Left ventricle myocardium inferior (tissue), 1 donor: ENCODE measurements at regions not wholly inside any gene's neighbourhood (a gene's known extent, or its start where the extent isn't known, plus 50 kb on each side); places are given as distances from the start of the nearest gene placed in this dataset.

Experiments used
- DNase-seq: peaks from one replicate; pipeline ENCODE4 v3.0.0-alpha.2; 2020
- H3K27ac ChIP-seq: fragments of 200-600 bp; replicated peaks from 2 replicates; pipeline ENCODE4 v1.8.0; 2021
- H3K27me3 ChIP-seq: fragments of 200-600 bp; 2 replicates; pipeline ENCODE4 v1.8.0; 2021; ENCODE audit warnings: low read depth
- H3K36me3 ChIP-seq: fragments of 200-600 bp; 2 replicates; pipeline ENCODE4 v1.8.0; 2021
- H3K4me1 ChIP-seq: fragments of 200-600 bp; 2 replicates; pipeline ENCODE4 v1.8.0; 2021
- H3K4me3 ChIP-seq: fragments of 200-600 bp; 2 replicates; pipeline ENCODE4 v1.8.0; 2021; ENCODE audit warnings: mild to moderate bottlenecking, moderate library complexity
- H3K9me3 ChIP-seq: fragments of 200-600 bp; replicated peaks from 2 replicates; pipeline ENCODE4 v1.8.0; 2021
- intact Hi-C: fragments of 100-400 bp; cut with micrococcal nuclease; formaldehyde crosslinking; loops from one replicate; pipeline ENCODE4 v1.11.0; 2022
- TF ChIP-seq, protein P1 (sequence below): fragments of 200-600 bp; IDR thresholded peaks from 2 replicates; pipeline ENCODE4 v1.8.0; 2021; ENCODE audit warnings: antibody characterized with exemption, mild to moderate bottlenecking, borderline replicate concordance
- donor health status: DM: no; HTN: yes; CAD: no; lungs with severe emphysema.

DNA sequence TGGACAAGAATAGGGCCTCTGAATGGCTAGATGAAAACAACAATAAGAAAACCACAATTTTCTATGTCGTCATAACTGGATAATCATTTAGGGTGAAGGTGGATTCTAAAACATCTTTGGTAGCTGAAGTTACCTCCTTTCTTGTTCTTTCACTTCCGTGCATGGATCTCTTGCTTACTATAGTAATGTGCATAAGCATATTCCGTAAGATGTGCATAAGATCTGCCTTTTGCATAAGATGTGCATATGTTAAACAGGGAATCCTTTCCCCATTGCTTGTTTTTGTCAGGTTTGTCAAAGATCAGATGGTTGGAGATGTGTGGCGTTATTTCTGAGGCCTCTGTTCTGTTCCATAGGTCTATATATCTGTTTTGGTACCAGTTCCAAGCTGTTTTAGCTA is 353.6 kb downstream of the MTX2 start:
- Histone ChIP-seq H3K27ac (no peak overlapping the region), H3K36me3 (no peaks in the 10 kb centered on the region), H3K4me3 (no peak overlapping the region), H3K9me3 (no peaks in the 10 kb centered on the region), H3K27me3 (peaks cover 32% of the 10 kb centered on the region), H3K4me1 (peaks cover 4% of the 10 kb centered on the region)
- TF ChIP-seq, protein P1, sequence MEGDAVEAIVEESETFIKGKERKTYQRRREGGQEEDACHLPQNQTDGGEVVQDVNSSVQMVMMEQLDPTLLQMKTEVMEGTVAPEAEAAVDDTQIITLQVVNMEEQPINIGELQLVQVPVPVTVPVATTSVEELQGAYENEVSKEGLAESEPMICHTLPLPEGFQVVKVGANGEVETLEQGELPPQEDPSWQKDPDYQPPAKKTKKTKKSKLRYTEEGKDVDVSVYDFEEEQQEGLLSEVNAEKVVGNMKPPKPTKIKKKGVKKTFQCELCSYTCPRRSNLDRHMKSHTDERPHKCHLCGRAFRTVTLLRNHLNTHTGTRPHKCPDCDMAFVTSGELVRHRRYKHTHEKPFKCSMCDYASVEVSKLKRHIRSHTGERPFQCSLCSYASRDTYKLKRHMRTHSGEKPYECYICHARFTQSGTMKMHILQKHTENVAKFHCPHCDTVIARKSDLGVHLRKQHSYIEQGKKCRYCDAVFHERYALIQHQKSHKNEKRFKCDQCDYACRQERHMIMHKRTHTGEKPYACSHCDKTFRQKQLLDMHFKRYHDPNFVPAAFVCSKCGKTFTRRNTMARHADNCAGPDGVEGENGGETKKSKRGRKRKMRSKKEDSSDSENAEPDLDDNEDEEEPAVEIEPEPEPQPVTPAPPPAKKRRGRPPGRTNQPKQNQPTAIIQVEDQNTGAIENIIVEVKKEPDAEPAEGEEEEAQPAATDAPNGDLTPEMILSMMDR = no peak
- no peak for DNase-seq
- intact Hi-C loops = no loop called here

DNA sequence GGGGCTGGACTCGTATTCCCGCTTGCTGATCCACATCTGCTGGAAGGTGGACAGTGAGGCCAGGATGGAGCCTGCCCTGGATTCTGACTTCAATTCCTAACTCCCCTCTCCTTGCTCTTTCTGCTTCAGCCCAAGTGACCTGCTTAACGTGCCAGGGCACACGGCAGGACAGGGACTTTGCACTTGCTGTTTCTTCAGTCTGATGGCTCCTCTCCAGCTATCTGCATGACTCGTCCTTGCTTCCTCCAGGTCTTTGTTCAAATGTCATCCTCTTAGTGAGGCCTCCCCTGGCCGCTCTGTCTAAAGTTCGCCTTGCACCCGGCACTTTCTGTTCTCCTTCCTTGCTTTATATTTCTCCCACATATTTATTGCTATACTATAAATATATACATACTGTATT is 357.6 kb downstream of the MTX2 start:
- no peak for DNase-seq
- no peaks in the 10 kb centered on the region for H3K36me3 ChIP-seq
- no peak overlapping the region for H3K4me3 ChIP-seq
- peaks cover 48% of the 10 kb centered on the region for H3K27me3 ChIP-seq
- TF ChIP-seq, protein P1 = no peak
- no peaks in the 10 kb centered on the region for H3K9me3 ChIP-seq
- intact Hi-C loops = no loop called here
- H3K4me1 ChIP-seq = no peaks in the 10 kb centered on the region
- H3K27ac ChIP-seq = no peak overlapping the region

- peak overlapping the region; percentile 9 for H3K27ac ChIP-seq
- no peaks in the 10 kb centered on the region for H3K9me3 ChIP-seq
- H3K36me3 ChIP-seq = no peaks in the 10 kb centered on the region
- intact Hi-C loops = no loop called here
- H3K27me3 ChIP-seq = peaks cover 57% of the 10 kb centered on the region
- H3K4me1 ChIP-seq = no peaks in the 10 kb centered on the region
- no peak overlapping the region for H3K4me3 ChIP-seq
- DNase-seq = no peak
- TF ChIP-seq, protein P1 = no peak
Observed at GRCh38 chr2:176628438-176628837, 359.2 kb downstream of the MTX2 start.

DNA sequence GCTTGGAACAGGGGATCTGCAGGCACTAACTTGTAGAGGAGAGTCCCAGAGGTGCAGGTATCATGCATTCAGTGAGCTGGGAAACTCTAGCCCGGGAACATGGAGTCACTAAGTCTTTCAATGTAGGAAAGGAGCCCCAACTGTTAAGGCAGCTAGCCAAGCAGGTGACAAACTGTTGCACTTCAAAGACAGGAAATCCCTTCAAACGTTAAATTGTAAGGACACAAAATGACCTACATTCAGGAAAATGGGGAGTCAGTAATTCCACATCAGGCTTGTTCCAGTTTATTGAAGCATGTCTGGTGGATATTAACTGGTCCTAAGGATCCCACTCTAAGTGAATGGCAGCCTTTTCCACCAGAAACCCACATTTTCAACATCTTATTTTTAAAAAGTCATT is 364.5 kb downstream of the MTX2 start:
- H3K36me3 ChIP-seq = no peaks in the 10 kb centered on the region
- H3K27ac ChIP-seq = no peak overlapping the region
- TF ChIP-seq, protein P1 = no peak
- no peak overlapping the region for H3K4me3 ChIP-seq
- peaks cover 8% of the 10 kb centered on the region for H3K4me1 ChIP-seq
- no peaks in the 10 kb centered on the region for H3K9me3 ChIP-seq
- no peak for DNase-seq
- intact Hi-C loops = loop anchor here (10.0 kb wide), 1 partner anchor 79 kb away; no protein-coding TSS in a partner anchor
- peaks cover 80% of the 10 kb centered on the region for H3K27me3 ChIP-seq

DNA sequence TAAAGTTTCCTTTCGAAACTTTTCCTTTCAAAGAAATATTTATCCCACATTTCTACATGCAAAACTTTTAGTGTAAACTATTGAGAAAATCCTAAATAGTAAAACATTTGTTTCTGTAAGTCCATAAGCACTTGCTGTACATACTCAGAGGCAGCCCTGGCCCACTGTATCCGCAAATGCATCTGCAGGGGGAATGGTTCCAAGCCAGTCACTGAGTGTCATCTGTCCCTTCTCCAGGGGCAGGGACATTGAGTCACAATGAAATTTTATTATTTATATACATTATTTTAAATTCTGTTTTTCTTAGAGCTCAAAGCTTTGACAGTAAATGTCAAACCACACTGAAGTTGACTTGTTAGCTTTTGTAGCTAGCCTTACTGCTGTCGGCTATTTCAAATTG is 367.2 kb downstream of the MTX2 start:
- Histone ChIP-seq H3K27me3 (peaks cover 95% of the 10 kb centered on the region), H3K4me1 (peaks cover 8% of the 10 kb centered on the region), H3K4me3 (no peak overlapping the region), H3K27ac (no peak overlapping the region), H3K9me3 (no peaks in the 10 kb centered on the region), H3K36me3 (no peaks in the 10 kb centered on the region)
- DNase-seq = no peak
- intact Hi-C loops = loop anchor here (5.0 to 10.0 kb wide), 2 partner anchors 82 to 499 kb away; no protein-coding TSS in a partner anchor
- TF ChIP-seq, protein P1 = no peak

DNA sequence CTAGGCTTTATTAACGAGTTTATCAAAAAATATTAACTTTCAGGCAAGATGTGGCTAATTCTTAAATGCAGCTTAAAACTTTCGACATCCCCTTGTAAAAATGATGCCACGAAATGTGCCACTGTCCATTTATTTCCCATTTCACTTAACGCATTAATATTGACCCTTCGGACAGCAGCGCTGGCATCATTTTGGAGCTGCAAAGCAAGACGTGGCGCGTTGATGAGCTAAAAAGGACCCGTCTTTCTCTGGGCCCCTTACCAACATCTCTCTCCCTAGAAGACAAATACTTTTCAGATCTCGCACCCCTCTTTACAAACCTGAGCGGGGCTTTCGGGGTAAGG is 367.9 kb downstream of the MTX2 start:
- TF ChIP-seq, protein P1 = no peak
- Histone ChIP-seq H3K9me3 (no peaks in the 10 kb centered on the region), H3K27ac (peak overlapping the region; percentile 39), H3K27me3 (peaks cover 97% of the 10 kb centered on the region), H3K4me1 (peaks cover 8% of the 10 kb centered on the region), H3K4me3 (peak overlapping the region; percentile 72), H3K36me3 (no peaks in the 10 kb centered on the region)
- no peak for DNase-seq
- intact Hi-C loops = loop anchor here (5.0 to 10.0 kb wide), 2 partner anchors 82 to 500 kb away; no protein-coding TSS in a partner anchor
